ENCODE measurements at regions not wholly inside any gene's neighbourhood (a gene's known extent, or its start where the extent isn't known, plus 50 kb on each side); places are given as distances from the start of the nearest gene placed in this dataset.

DNA sequence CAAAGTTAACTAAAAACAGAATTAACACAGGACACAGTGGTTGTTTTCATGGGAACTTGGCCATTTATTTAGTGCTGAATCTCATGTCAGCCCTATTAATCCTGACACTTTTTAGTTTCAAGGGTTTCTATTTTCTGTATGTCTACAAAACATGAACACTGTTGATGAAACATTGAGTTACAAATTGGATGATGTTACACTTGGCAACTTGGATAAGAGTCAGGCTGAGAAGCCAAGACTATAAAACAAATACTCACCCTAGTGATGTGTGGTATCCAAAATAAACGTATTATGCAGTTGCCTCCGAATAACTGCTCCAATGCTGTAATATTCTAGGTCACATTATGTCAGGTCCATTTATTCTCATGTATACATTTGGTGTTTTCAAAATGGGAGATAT lies 349.6 kb downstream of the ZIC1 start:
- Histone ChIP-seq H2BK120ac (ENCODE audit: insufficient read depth, low read length, poor library complexity) (no peak overlapping the region), H3K27ac (ENCODE audit: low read depth, low read length) (no peak overlapping the region), H2AFZ (ENCODE audit: insufficient read depth, low read length, poor library complexity) (no peak overlapping the region), H3K4ac (ENCODE audit: low read depth, low read length) (no peak overlapping the region), H3K14ac (ENCODE audit: low read length) (no peak overlapping the region), H4K8ac (ENCODE audit: low read depth, low read length) (no peak overlapping the region), H2AK5ac (ENCODE audit: low read length) (no peak overlapping the region), H3K4me2 (ENCODE audit: low read length) (no peak overlapping the region), H3K18ac (ENCODE audit: low read length) (no peak overlapping the region), H2BK5ac (ENCODE audit: low read depth, low read length, poor library complexity) (no peak overlapping the region), H3K79me1 (ENCODE audit: low read length) (no peaks in the 10 kb centered on the region), H3K36me3 (ENCODE audit: control insufficient read depth in 1 of 2, insufficient read depth in 2 of 2, low read length in 2 of 2) (no peaks in the 10 kb centered on the region), H4K12ac (ENCODE audit: low read depth, low read length) (no peak overlapping the region), H3K79me2 (ENCODE audit: control insufficient read depth, insufficient read depth, low read length, poor library complexity) (no peaks in the 10 kb centered on the region), H2BK12ac (ENCODE audit: low read length) (no peak overlapping the region), H3K9me3 (ENCODE audit: insufficient read depth, low read depth, low read length) (no peaks in the 10 kb centered on the region), H3K4me1 (ENCODE audit: control insufficient read depth in 1 of 2, insufficient read depth in 2 of 2, low read length in 2 of 2) (no peaks in the 10 kb centered on the region), H3K9ac (ENCODE audit: low read length) (no peak overlapping the region), H4K91ac (ENCODE audit: low read depth, low read length) (no peak overlapping the region), H3K4me3 (ENCODE audit: low read depth, low read length) (no peak overlapping the region), H3K23ac (ENCODE audit: low read length) (no peak overlapping the region), H3K27me3 (ENCODE audit: insufficient read depth, low read length) (no peaks in the 10 kb centered on the region)
- no peak for DNase-seq
- no CpG with 5 or more reads among the region's 2 CpGs for WGBS (ENCODE audit: extremely low coverage, insufficient coverage, insufficient read length)

DNA sequence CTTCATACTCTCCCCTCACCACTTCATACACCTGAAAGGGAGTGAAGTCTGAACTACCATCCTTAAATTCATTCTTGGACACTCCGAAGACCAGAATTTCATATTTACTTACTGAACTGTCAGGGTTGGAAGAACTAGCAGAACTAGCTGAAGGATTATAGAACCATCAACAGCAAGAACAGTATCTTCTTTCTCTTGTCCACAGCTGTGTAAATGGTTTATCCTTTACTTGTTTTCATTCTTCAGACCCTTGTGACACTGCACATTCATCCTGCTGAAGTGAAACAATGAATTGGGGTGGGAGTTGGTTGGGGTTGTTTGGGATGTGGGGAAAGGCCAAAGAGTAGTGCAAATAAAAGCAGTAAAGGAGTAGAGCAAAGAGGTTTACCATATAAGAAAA lies 350.9 kb downstream of the ZIC1 start:
- no peaks in the 10 kb centered on the region for H3K79me1 ChIP-seq (ENCODE audit: low read length)
- no peak overlapping the region for H2AK5ac ChIP-seq (ENCODE audit: low read length)

GRCh38 chr3:147760941-147761340 lies 351.8 kb downstream of the ZIC1 start:
- no peak overlapping the region for H3K9ac ChIP-seq (ENCODE audit: low read length)
- H3K18ac ChIP-seq (ENCODE audit: low read length), result no peak overlapping the region
- no peak overlapping the region for H4K91ac ChIP-seq (ENCODE audit: low read depth, low read length)
- H2AFZ ChIP-seq (ENCODE audit: insufficient read depth, low read length, poor library complexity), result no peak overlapping the region
- no peak overlapping the region for H2BK5ac ChIP-seq (ENCODE audit: low read depth, low read length, poor library complexity)
- WGBS (ENCODE audit: extremely low coverage, insufficient coverage, insufficient read length), result no CpG with 5 or more reads among the region's 2 CpGs
- H2BK120ac ChIP-seq (ENCODE audit: insufficient read depth, low read length, poor library complexity), result no peak overlapping the region
- H3K4me3 ChIP-seq (ENCODE audit: low read depth, low read length), result no peak overlapping the region
- no peaks in the 10 kb centered on the region for H3K79me2 ChIP-seq (ENCODE audit: control insufficient read depth, insufficient read depth, low read length, poor library complexity)
- no peak overlapping the region for H3K14ac ChIP-seq (ENCODE audit: low read length)
- no peaks in the 10 kb centered on the region for H3K4me1 ChIP-seq (ENCODE audit: control insufficient read depth in 1 of 2, insufficient read depth in 2 of 2, low read length in 2 of 2)
- no peak for DNase-seq
- no peak overlapping the region for H2AK5ac ChIP-seq (ENCODE audit: low read length)
- H3K23ac ChIP-seq (ENCODE audit: low read length), result no peak overlapping the region
- H3K27ac ChIP-seq (ENCODE audit: low read depth, low read length), result no peak overlapping the region
- no peaks in the 10 kb centered on the region for H3K9me3 ChIP-seq (ENCODE audit: insufficient read depth, low read depth, low read length)
- no peak overlapping the region for H4K8ac ChIP-seq (ENCODE audit: low read depth, low read length)
- no peaks in the 10 kb centered on the region for H3K79me1 ChIP-seq (ENCODE audit: low read length)
- no peaks in the 10 kb centered on the region for H3K27me3 ChIP-seq (ENCODE audit: insufficient read depth, low read length)
- no peak overlapping the region for H3K4ac ChIP-seq (ENCODE audit: low read depth, low read length)
- no peak overlapping the region for H3K4me2 ChIP-seq (ENCODE audit: low read length)
- H4K12ac ChIP-seq (ENCODE audit: low read depth, low read length), result no peak overlapping the region
- H3K36me3 ChIP-seq (ENCODE audit: control insufficient read depth in 1 of 2, insufficient read depth in 2 of 2, low read length in 2 of 2), result no peaks in the 10 kb centered on the region
- no peak overlapping the region for H2BK12ac ChIP-seq (ENCODE audit: low read length)

More for the DNA sequence above, 350.9 kb downstream of the ZIC1 start:
- H3K36me3 ChIP-seq (ENCODE audit: control insufficient read depth in 1 of 2, insufficient read depth in 2 of 2, low read length in 2 of 2), result no peaks in the 10 kb centered on the region
- no peak overlapping the region for H4K8ac ChIP-seq (ENCODE audit: low read depth, low read length)
- H2AFZ ChIP-seq (ENCODE audit: insufficient read depth, low read length, poor library complexity), result no peak overlapping the region
- H3K4me3 ChIP-seq (ENCODE audit: low read depth, low read length), result no peak overlapping the region
- H3K4me2 ChIP-seq (ENCODE audit: low read length), result no peak overlapping the region
- H3K27me3 ChIP-seq (ENCODE audit: insufficient read depth, low read length), result no peaks in the 10 kb centered on the region
- H3K18ac ChIP-seq (ENCODE audit: low read length), result no peak overlapping the region
- H3K9ac ChIP-seq (ENCODE audit: low read length), result no peak overlapping the region
- H3K4me1 ChIP-seq (ENCODE audit: control insufficient read depth in 1 of 2, insufficient read depth in 2 of 2, low read length in 2 of 2), result no peaks in the 10 kb centered on the region
- no peaks in the 10 kb centered on the region for H3K9me3 ChIP-seq (ENCODE audit: insufficient read depth, low read depth, low read length)
- no peak overlapping the region for H4K91ac ChIP-seq (ENCODE audit: low read depth, low read length)
- no peak overlapping the region for H4K12ac ChIP-seq (ENCODE audit: low read depth, low read length)
- H3K23ac ChIP-seq (ENCODE audit: low read length), result no peak overlapping the region
- H2BK12ac ChIP-seq (ENCODE audit: low read length), result no peak overlapping the region
- no peak overlapping the region for H2BK120ac ChIP-seq (ENCODE audit: insufficient read depth, low read length, poor library complexity)
- H3K14ac ChIP-seq (ENCODE audit: low read length), result no peak overlapping the region
- DNase-seq, result no peak
- no peak overlapping the region for H2BK5ac ChIP-seq (ENCODE audit: low read depth, low read length, poor library complexity)
- H3K4ac ChIP-seq (ENCODE audit: low read depth, low read length), result no peak overlapping the region
- H3K27ac ChIP-seq (ENCODE audit: low read depth, low read length), result no peak overlapping the region
- WGBS (ENCODE audit: extremely low coverage, insufficient coverage, insufficient read length), result no CpG with 5 or more reads among the region's 1 CpG
- no peaks in the 10 kb centered on the region for H3K79me2 ChIP-seq (ENCODE audit: control insufficient read depth, insufficient read depth, low read length, poor library complexity)

- Histone ChIP-seq H4K8ac (ENCODE audit: low read depth, low read length) (no peak overlapping the region), H2BK5ac (ENCODE audit: low read depth, low read length, poor library complexity) (no peak overlapping the region), H3K79me2 (ENCODE audit: control insufficient read depth, insufficient read depth, low read length, poor library complexity) (no peaks in the 10 kb centered on the region), H2BK12ac (ENCODE audit: low read length) (no peak overlapping the region), H3K9me3 (ENCODE audit: insufficient read depth, low read depth, low read length) (no peaks in the 10 kb centered on the region), H2BK120ac (ENCODE audit: insufficient read depth, low read length, poor library complexity) (no peak overlapping the region), H3K14ac (ENCODE audit: low read length) (no peak overlapping the region), H2AK5ac (ENCODE audit: low read length) (no peak overlapping the region), H2AFZ (ENCODE audit: insufficient read depth, low read length, poor library complexity) (no peak overlapping the region), H3K4me1 (ENCODE audit: control insufficient read depth in 1 of 2, insufficient read depth in 2 of 2, low read length in 2 of 2) (no peaks in the 10 kb centered on the region), H4K91ac (ENCODE audit: low read depth, low read length) (no peak overlapping the region), H3K23ac (ENCODE audit: low read length) (no peak overlapping the region), H3K9ac (ENCODE audit: low read length) (no peak overlapping the region), H3K4me3 (ENCODE audit: low read depth, low read length) (no peak overlapping the region), H3K4me2 (ENCODE audit: low read length) (no peak overlapping the region), H4K12ac (ENCODE audit: low read depth, low read length) (no peak overlapping the region), H3K79me1 (ENCODE audit: low read length) (no peaks in the 10 kb centered on the region), H3K4ac (ENCODE audit: low read depth, low read length) (no peak overlapping the region), H3K27ac (ENCODE audit: low read depth, low read length) (no peak overlapping the region), H3K27me3 (ENCODE audit: insufficient read depth, low read length) (no peaks in the 10 kb centered on the region), H3K36me3 (ENCODE audit: control insufficient read depth in 1 of 2, insufficient read depth in 2 of 2, low read length in 2 of 2) (no peaks in the 10 kb centered on the region), H3K18ac (ENCODE audit: low read length) (no peak overlapping the region)
- no CpG with 5 or more reads among the region's 2 CpGs for WGBS (ENCODE audit: extremely low coverage, insufficient coverage, insufficient read length)
- DNase-seq, result no peak
Measured at GRCh38 chr3:147773116-147773630, 364.0 kb downstream of the ZIC1 start.

Data from trophoblast cell (in vitro differentiated cells and primary cell).